K562 (cell line): ENCODE measurements at regions not wholly inside any gene's neighbourhood (a gene's known extent, or its start where the extent isn't known, plus 50 kb on each side); places are given as distances from the start of the nearest gene placed in this dataset.

Source experiments
- CHD7 ChIP-seq: fragments of 200-600 bp; sonication (generic); IDR thresholded peaks from one replicate; pipeline ENCODE4 v1.6.1; 2012; ENCODE audit warnings: mild to moderate bottlenecking, low read depth, low read length, inconsistent platforms
- THRAP3 ChIP-seq: fragments of 450-650 bp; IDR thresholded peaks from 2 replicates; pipeline ENCODE4 v1.6.1; 2016; ENCODE audit warnings: mild to moderate bottlenecking, inconsistent platforms, borderline replicate concordance

GRCh38 chr15:31459400-31459748 lies 132.7 kb downstream of the KLF13 start (continued):
- TF ChIP-seq CHD7 (no peak), THRAP3 (no peak)
